HEK293T (cell line): ENCODE measurements at regions not wholly inside any gene's neighbourhood (a gene's known extent, or its start where the extent isn't known, plus 50 kb on each side); places are given as distances from the start of the nearest gene placed in this dataset.
"Not testable (repeated sequence)": the region's sequence is repeated elsewhere in the genome, so short reads cannot be mapped to it uniquely, and the experiment has no call there.

ENCODE experiments used
- CTCF ChIA-PET: fragments of 350-600 bp; formaldehyde crosslinking; extraction: SDS; loops from one replicate; lab custom pipeline; 2021; ENCODE audit warnings: antibody characterized with exemption, inconsistent platforms; lab: Yijun Ruan, JAX
- POLR2A ChIA-PET: fragments of 350-600 bp; formaldehyde crosslinking; extraction: SDS; loops from one replicate; lab custom pipeline; 2020; ENCODE audit warnings: antibody characterized with exemption, inconsistent platforms; lab: Yijun Ruan, JAX
- DNase-seq: peaks from one replicate; pipeline ENCODE4 v3.0.0; 2012; ENCODE audit warnings: mixed read lengths; ENCODE audit errors: extremely low spot score
- ARNT ChIP-seq: fragments of 450-650 bp; IDR thresholded peaks from 2 replicates; pipeline ENCODE4 v1.6.1; 2017; ENCODE audit warnings: mild to moderate bottlenecking
- BHLHE40 ChIP-seq: fragments of 450-650 bp; IDR thresholded peaks from 2 replicates; pipeline ENCODE4 v1.6.1; 2016; ENCODE audit warnings: mild to moderate bottlenecking, moderate library complexity, borderline replicate concordance
- CTBP1 ChIP-seq: fragments of 450-650 bp; IDR thresholded peaks from 2 replicates; pipeline ENCODE4 v1.6.1; 2016; ENCODE audit warnings: borderline replicate concordance
- ELF4 ChIP-seq: fragments of 450-650 bp; IDR thresholded peaks from 2 replicates; pipeline ENCODE4 v1.6.1; 2017; ENCODE audit warnings: antibody characterized with exemption
- FOXA1 ChIP-seq: fragments of 450-650 bp; IDR thresholded peaks from 2 replicates; pipeline ENCODE4 v1.6.1; 2016; ENCODE audit warnings: mild to moderate bottlenecking
- FOXK2 ChIP-seq: fragments of 450-650 bp; IDR thresholded peaks from 2 replicates; pipeline ENCODE4 v1.6.1; 2016; ENCODE audit warnings: mild to moderate bottlenecking
- FOXM1 ChIP-seq: fragments of 450-650 bp; IDR thresholded peaks from 2 replicates; pipeline ENCODE4 v1.6.1; 2017; ENCODE audit warnings: mild to moderate bottlenecking, borderline replicate concordance
- HDGF ChIP-seq: fragments of 450-650 bp; IDR thresholded peaks from 2 replicates; pipeline ENCODE4 v1.6.1; 2017; ENCODE audit warnings: antibody characterized with exemption, borderline replicate concordance
- L3MBTL2 ChIP-seq: fragments of 450-650 bp; conservative IDR thresholded peaks from 2 replicates; pipeline ENCODE4 v1.6.1; 2016; ENCODE audit warnings: mild to moderate bottlenecking
- LEF1 ChIP-seq: fragments of 450-650 bp; IDR thresholded peaks from 2 replicates; pipeline ENCODE4 v1.6.1; 2017; ENCODE audit warnings: mild to moderate bottlenecking, borderline replicate concordance
- NFRKB ChIP-seq: fragments of 450-650 bp; IDR thresholded peaks from 2 replicates; pipeline ENCODE4 v1.6.1; 2016; ENCODE audit warnings: mild to moderate bottlenecking, moderate library complexity
- SP1 ChIP-seq: fragments of 450-650 bp; IDR thresholded peaks from 2 replicates; pipeline ENCODE4 v1.6.1; 2017
- SUZ12 ChIP-seq: fragments of 450-650 bp; IDR thresholded peaks from 2 replicates; pipeline ENCODE4 v1.6.1; 2016; ENCODE audit warnings: mild to moderate bottlenecking
- TARDBP ChIP-seq: fragments of 450-650 bp; IDR thresholded peaks from 2 replicates; pipeline ENCODE4 v1.6.1; 2016
- ZNF384 ChIP-seq: fragments of 450-650 bp; IDR thresholded peaks from 2 replicates; pipeline ENCODE4 v1.6.1; 2016
- TF ChIP-seq, protein P1 (sequence below): fragments of 450-650 bp; IDR thresholded peaks from 2 replicates; pipeline ENCODE4 v1.6.1; 2016

GRCh38 chr15:91369823-91370222 is 269.8 kb downstream of the SV2B start:
- DNase-seq: no peak
- ChIA-PET POLR2A (no interaction called here), CTCF (no interaction called here)
- TF ChIP-seq ZNF384: no peak
- TF ChIP-seq ELF4: no peak
- TF ChIP-seq SUZ12: no peak
- TF ChIP-seq L3MBTL2: no peak
- no peak for TF ChIP-seq NFRKB
- TF ChIP-seq TARDBP: no peak
- no peak for TF ChIP-seq FOXK2
- TF ChIP-seq, protein P1, sequence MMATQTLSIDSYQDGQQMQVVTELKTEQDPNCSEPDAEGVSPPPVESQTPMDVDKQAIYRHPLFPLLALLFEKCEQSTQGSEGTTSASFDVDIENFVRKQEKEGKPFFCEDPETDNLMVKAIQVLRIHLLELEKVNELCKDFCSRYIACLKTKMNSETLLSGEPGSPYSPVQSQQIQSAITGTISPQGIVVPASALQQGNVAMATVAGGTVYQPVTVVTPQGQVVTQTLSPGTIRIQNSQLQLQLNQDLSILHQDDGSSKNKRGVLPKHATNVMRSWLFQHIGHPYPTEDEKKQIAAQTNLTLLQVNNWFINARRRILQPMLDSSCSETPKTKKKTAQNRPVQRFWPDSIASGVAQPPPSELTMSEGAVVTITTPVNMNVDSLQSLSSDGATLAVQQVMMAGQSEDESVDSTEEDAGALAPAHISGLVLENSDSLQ: no peak
- TF ChIP-seq LEF1: no peak
- TF ChIP-seq FOXM1: no peak
- no peak for TF ChIP-seq BHLHE40
- no peak for TF ChIP-seq HDGF

- DNase-seq, CTCF ChIA-PET, POLR2A ChIA-PET: not testable (repeated sequence)
Measured at GRCh38 chr15:91371345-91371744, 271.3 kb downstream of the SV2B start.

DNA sequence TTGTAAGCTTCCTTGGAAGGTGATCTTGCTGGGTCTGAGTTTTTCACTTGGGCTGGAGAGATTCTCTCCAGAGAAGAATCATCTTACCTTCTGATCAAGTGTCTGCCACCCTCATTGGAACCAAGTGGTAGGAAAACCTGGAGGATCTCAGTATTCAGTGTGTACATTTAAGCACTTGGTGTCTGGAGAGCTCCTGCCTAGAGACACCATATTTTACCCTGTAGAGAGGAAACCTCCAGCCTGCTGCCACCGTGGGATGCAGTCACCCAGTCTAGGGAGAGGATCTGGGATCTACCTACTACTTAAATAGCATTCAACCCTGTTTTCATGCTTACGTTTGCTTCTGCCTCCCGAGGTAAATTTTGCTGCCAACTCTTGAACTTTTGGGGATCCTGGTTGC is 274.3 kb downstream of the SV2B start:
- POLR2A ChIA-PET: no interaction called here
- no peak for TF ChIP-seq TARDBP
- no peak for TF ChIP-seq FOXK2
- no peak for TF ChIP-seq CTBP1
- TF ChIP-seq NFRKB: no peak
- TF ChIP-seq HDGF: no peak
- TF ChIP-seq ELF4: no peak
- no peak for TF ChIP-seq FOXM1
- TF ChIP-seq, protein P1: no peak
- no peak for TF ChIP-seq L3MBTL2
- TF ChIP-seq SUZ12: no peak
- no peak for TF ChIP-seq FOXA1
- TF ChIP-seq LEF1: no peak
- TF ChIP-seq ARNT: no peak
- no peak for TF ChIP-seq ZNF384
- CTCF ChIA-PET: no interaction called here

DNA sequence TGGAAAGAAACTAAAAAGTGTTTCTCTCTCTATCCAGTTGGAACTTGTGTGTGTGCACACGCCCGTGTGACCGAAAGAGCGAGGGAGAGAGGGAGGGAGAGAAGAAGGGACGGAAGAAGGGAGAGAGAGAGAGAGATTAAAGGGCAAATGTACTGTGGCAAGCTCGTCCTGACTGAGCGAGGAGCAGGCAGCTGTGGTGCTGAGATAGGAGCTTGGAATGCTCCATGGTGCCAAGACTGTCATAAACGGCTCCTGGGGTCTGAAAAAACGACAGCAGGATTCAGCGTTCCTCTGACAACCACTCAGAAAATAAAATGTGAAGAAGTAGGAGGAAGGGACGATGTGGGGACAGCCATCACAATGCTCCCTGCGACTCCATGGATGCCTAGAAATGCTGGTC is 276.0 kb downstream of the SV2B start:
- ChIA-PET CTCF (no interaction called here), POLR2A (no interaction called here)
- no peak for TF ChIP-seq FOXK2
- no peak for TF ChIP-seq ZNF384
- TF ChIP-seq, protein P1: no peak
- no peak for TF ChIP-seq CTBP1
- no peak for TF ChIP-seq BHLHE40
- no peak for TF ChIP-seq ELF4
- TF ChIP-seq HDGF: no peak
- TF ChIP-seq TARDBP: no peak
- no peak for TF ChIP-seq NFRKB
- no peak for TF ChIP-seq LEF1
- TF ChIP-seq SUZ12: no peak
- TF ChIP-seq SP1: no peak
- TF ChIP-seq FOXA1: no peak
- TF ChIP-seq L3MBTL2: no peak
- TF ChIP-seq ARNT: no peak
- TF ChIP-seq FOXM1: no peak
- DNase-seq: no peak

More for the DNA sequence above, 274.3 kb downstream of the SV2B start:
- DNase-seq: no peak

DNA sequence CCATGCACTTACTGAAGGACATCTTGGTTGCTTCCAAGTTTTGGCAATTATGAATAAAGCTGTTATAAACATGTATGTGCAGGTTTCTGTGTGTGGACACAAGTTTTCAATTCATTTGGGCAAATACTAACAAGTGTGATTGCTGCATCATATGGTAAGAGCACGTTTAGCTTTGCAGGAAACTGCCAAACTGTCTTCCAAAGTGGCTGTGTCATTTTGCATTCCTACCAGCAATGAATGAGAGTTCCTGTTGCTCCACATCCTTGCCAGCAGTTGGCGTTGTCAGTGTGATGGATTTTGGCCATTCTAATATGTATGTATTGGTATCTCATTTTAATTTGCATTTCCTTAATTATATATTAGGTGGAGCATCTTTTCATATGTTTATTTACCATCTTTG is 280.1 kb downstream of the SV2B start:
- ChIA-PET POLR2A (no interaction called here), CTCF (no interaction called here)
- no peak for DNase-seq
- no peak for TF ChIP-seq CTBP1
- TF ChIP-seq ARNT: no peak
- no peak for TF ChIP-seq NFRKB
- no peak for TF ChIP-seq LEF1
- no peak for TF ChIP-seq FOXA1
- TF ChIP-seq ELF4: no peak
- TF ChIP-seq HDGF: no peak
- TF ChIP-seq FOXK2: no peak
- TF ChIP-seq, protein P1: no peak
- no peak for TF ChIP-seq L3MBTL2
- no peak for TF ChIP-seq ZNF384
- no peak for TF ChIP-seq FOXM1
- TF ChIP-seq TARDBP: no peak
- TF ChIP-seq BHLHE40: no peak
- no peak for TF ChIP-seq SP1
- no peak for TF ChIP-seq SUZ12

DNA sequence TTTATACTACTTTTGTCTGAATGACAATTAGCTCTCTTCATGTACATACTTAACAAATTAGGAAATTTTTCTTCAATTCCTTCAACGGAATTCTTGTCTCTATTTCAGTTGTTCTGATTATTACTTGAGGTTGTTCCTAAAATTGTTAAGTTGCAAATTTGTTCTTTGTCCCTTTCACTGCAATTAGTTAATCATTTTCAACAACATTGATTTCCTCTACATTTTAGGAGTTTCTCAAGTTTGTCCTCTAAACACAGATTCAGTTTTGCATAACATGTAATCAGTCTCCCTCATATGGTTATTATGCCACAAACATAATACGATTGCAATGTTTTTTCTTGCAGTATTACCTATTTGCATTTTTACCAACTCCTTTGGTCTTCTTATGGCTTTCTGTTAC is 283.5 kb downstream of the SV2B start:
- CTCF ChIA-PET: no interaction called here
- no peak for TF ChIP-seq ZNF384
- TF ChIP-seq, protein P1: no peak
- no peak for TF ChIP-seq SP1
- TF ChIP-seq LEF1: no peak
- no peak for TF ChIP-seq TARDBP
- no peak for TF ChIP-seq ARNT
- TF ChIP-seq SUZ12: no peak
- TF ChIP-seq FOXK2: no peak
- no peak for TF ChIP-seq L3MBTL2
- no peak for TF ChIP-seq ELF4
- no peak for TF ChIP-seq NFRKB
- TF ChIP-seq CTBP1: no peak
- POLR2A ChIA-PET: no interaction called here
- DNase-seq: no peak
